ENCODE measurements at regions not wholly inside any gene's neighbourhood (a gene's known extent, or its start where the extent isn't known, plus 50 kb on each side); places are given as distances from the start of the nearest gene placed in this dataset.

DNA sequence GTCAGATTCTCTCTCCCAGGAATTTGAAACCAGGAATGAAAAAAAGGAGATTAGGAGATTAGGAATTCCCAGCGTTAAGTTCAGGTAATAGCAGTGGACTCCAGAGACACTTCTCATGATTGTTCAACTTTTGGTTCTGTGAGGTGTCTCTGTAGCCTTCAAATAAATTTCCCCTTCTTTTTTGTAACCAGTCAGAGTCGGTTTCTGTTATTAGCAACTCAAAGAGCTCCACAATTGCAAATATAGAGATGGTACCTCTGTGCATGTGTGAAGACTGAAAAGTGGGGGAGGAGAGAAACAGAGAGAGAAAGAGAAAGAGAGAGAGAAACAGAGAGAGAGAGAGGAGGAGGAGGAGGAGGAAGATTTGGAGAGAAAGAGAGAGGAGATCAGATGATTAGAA is 112.8 kb upstream of the STEAP1B start:
- TF ChIP-seq POLR2A (IDR thresholded peaks at IDR 0.05): no peak
- TF ChIP-seq, protein P1, sequence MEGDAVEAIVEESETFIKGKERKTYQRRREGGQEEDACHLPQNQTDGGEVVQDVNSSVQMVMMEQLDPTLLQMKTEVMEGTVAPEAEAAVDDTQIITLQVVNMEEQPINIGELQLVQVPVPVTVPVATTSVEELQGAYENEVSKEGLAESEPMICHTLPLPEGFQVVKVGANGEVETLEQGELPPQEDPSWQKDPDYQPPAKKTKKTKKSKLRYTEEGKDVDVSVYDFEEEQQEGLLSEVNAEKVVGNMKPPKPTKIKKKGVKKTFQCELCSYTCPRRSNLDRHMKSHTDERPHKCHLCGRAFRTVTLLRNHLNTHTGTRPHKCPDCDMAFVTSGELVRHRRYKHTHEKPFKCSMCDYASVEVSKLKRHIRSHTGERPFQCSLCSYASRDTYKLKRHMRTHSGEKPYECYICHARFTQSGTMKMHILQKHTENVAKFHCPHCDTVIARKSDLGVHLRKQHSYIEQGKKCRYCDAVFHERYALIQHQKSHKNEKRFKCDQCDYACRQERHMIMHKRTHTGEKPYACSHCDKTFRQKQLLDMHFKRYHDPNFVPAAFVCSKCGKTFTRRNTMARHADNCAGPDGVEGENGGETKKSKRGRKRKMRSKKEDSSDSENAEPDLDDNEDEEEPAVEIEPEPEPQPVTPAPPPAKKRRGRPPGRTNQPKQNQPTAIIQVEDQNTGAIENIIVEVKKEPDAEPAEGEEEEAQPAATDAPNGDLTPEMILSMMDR (IDR thresholded peaks at IDR 0.05): no peak
